Stimulated activated naive CD4-positive, alpha-beta T cell (primary cell): ENCODE measurements at regions not wholly inside any gene's neighbourhood (a gene's known extent, or its start where the extent isn't known, plus 50 kb on each side); places are given as distances from the start of the nearest gene placed in this dataset.
"Not testable (repeated sequence)": the region's sequence is repeated elsewhere in the genome, so short reads cannot be mapped to it uniquely, and the experiment has no call there.

Source experiments
- DNase-seq, 6 experiments: peaks; one replicate each; lab custom pipeline; 2025; lab: John Stamatoyannopoulos, UW

- no peak for DNase-seq
Observed at GRCh38 chr16:5309946-5310611, 212.5 kb upstream of the EEF2KMT start.

GRCh38 chr16:5305023-5305422 lies 207.4 kb upstream of the EEF2KMT start:
- no peak for DNase-seq

- no peak for DNase-seq
Observed at GRCh38 chr16:5302372-5303114, 204.9 kb upstream of the EEF2KMT start.

- DNase-seq = no peak
Observed at GRCh38 chr16:5298202-5298601, 200.6 kb upstream of the EEF2KMT start.

GRCh38 chr16:5296176-5296575 lies 198.6 kb upstream of the EEF2KMT start:
- no peak for DNase-seq

- not testable (repeated sequence) for DNase-seq
Observed at GRCh38 chr16:5295304-5295703, 197.7 kb upstream of the EEF2KMT start.

GRCh38 chr16:5282152-5282551 lies 184.6 kb upstream of the EEF2KMT start:
- DNase-seq = not testable (repeated sequence)

GRCh38 chr16:5257462-5257861 lies 159.9 kb upstream of the EEF2KMT start:
- DNase-seq = no peak

- DNase-seq = no peak
Observed at GRCh38 chr16:5252791-5253190, 155.2 kb upstream of the EEF2KMT start.

GRCh38 chr16:5247403-5247802 lies 149.8 kb upstream of the EEF2KMT start:
- DNase-seq = not testable (repeated sequence)

- not testable (repeated sequence) for DNase-seq
Observed at GRCh38 chr16:5240278-5240626, 142.7 kb upstream of the EEF2KMT start.

- DNase-seq = peak in 5 of 6 experiments; percentile 10 to 58 (median 38)
Observed at GRCh38 chr16:5239472-5240277, 142.1 kb upstream of the EEF2KMT start.

GRCh38 chr16:5235119-5235518 lies 137.5 kb upstream of the EEF2KMT start:
- no peak for DNase-seq

GRCh38 chr16:5234295-5235050 lies 136.9 kb upstream of the EEF2KMT start:
- DNase-seq = no peak

- no peak for DNase-seq
Observed at GRCh38 chr16:5231246-5231759, 133.7 kb upstream of the EEF2KMT start.

- no peak for DNase-seq
Observed at GRCh38 chr16:5228369-5228768, 130.8 kb upstream of the EEF2KMT start.

- no peak for DNase-seq
Observed at GRCh38 chr16:5225931-5226655, 128.5 kb upstream of the EEF2KMT start.

GRCh38 chr16:5222761-5223160 lies 125.2 kb upstream of the EEF2KMT start:
- no peak for DNase-seq

GRCh38 chr16:5221831-5222230 lies 124.2 kb upstream of the EEF2KMT start:
- DNase-seq = not testable (repeated sequence)

- DNase-seq = no peak
Observed at GRCh38 chr16:5220705-5221104, 123.1 kb upstream of the EEF2KMT start.

- DNase-seq = no peak
Observed at GRCh38 chr16:5216441-5217080, 119.0 kb upstream of the EEF2KMT start.
